ENCODE measurements at regions not wholly inside any gene's neighbourhood (a gene's known extent, or its start where the extent isn't known, plus 50 kb on each side); places are given as distances from the start of the nearest gene placed in this dataset.

GRCh38 chr2:14910654-14911053 lies 278.1 kb downstream of the LRATD1 start:
- DNase-seq (ENCODE audit: low read depth) = no peak

DNA sequence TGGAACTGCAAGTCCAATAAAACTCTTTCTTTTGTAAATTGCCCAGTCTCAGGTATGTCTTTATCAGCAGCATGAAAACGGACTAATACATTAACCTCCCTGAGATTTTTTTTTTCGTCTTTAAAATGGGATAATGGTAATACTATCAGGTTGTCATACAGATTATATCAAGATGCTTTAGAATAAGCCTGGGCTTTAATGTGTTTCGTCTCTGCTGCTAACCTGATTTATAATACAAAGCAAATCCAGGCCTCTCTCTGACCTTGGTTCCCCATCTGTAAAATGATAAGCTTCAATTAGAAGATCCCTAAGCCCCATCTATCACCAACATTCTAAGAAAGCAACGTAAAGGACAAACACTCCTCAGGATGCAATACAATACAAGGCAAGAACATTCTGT lies 283.5 kb downstream of the LRATD1 start:
- DNase-seq (ENCODE audit: low read depth) = no peak

GRCh38 chr2:14923820-14924580 lies 291.5 kb downstream of the LRATD1 start:
- no peak for DNase-seq (ENCODE audit: low read depth)

GRCh38 chr2:14925471-14925870 lies 293.0 kb downstream of the LRATD1 start:
- DNase-seq (ENCODE audit: low read depth) = no peak

DNA sequence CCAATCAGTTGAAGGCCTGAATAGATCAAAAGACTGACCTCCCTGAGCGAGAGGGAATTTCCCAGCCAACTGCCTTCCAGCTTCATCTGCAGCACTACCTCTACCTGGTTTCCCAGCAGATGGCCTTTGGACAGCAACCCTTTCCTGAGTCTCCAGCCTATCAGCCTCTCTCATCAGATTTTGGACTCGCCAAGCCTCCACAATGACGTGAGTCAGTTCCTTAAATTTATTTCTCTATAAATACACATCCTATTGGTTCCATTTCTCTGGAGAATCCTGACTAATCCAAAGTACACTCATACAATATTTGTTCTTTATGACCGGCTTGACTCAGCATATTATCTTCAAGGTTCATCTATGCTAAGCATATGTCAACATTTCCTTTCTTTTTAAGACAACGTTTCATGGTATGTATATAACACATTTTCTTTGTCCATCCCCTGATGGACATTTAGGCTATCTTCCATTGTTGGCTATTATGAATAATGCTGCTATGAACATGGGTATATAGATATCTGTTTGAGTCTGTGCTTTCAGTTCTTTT lies 294.6 kb downstream of the LRATD1 start:
- DNase-seq (ENCODE audit: low read depth) = no peak

DNA sequence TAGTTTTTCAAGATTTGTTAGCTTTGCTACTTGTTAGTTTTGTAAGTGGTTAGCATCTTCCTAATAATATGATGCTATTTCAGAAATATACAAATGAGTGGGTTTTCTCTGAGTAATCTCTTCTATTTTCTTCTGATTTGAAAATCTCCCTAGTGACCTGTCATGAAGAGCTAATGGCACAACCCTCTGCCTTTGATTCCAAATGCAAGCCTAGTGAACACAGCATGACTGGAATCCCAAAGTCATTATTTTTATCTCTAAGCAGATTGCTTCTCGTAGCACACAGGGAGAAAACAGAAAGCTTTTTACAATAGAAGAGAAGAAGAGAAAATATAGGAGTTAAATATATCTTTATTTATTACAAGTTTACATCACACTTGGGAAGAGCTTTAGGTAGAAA lies 295.5 kb downstream of the LRATD1 start:
- DNase-seq (ENCODE audit: low read depth) = no peak

DNA sequence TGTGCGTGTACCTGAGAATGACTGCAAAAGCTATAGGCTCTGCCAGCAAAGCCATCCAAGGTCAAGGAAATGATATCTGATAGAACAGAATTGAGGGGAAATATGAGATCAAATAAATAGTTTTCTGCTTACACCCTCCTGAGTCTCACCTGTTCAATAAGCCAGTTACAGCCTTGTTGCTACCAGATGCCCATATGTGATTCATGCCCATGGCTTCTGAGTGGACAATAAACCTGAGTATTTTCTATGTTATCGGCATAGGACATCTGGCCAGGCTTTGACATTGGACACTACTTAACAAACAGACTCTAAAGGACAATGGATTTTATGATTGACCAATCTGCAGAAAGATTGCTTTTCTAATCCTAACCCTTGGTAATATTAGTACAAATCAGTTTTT lies 297.9 kb downstream of the LRATD1 start:
- no peak for DNase-seq (ENCODE audit: low read depth)

DNA sequence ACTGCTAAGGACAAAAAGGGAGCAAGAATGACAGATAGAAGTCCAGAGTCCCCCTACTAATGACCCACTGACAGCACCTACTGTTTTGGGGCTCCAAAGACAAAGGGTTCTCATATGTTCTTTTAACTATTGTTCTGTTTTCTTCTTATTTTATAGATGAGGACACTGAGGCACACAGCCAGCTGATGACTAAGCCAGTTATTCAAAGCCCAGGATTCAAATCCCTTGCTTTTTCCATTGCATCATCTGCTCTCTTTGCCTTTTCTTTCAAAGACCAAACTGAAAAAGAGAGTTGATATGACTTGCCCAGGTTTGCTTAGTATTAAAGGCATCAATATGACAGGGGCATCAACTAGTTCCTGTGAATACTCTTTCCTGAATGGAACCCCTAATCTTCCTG lies 299.8 kb downstream of the LRATD1 start:
- no peak for DNase-seq (ENCODE audit: low read depth)

DNA sequence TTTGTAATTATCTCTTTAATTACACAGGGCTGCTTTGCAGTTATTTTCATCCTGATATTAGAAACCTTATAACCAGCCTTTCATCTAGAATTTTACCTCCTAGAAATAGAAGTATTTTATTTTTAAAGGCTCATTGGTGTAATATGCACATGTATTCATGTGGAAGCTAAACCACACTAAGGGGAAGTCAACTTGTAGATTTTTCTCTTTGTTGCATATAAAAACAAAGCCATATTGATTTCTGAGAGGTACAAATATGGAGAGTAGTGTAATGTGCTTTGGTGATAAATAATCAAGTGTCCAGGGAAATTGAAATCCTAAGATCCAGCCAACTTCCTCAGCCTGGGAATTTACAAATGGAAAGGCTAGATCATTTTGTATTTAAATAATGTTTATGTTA lies 301.2 kb downstream of the LRATD1 start:
- no peak for DNase-seq (ENCODE audit: low read depth)

GRCh38 chr2:14936426-14936825 lies 303.9 kb downstream of the LRATD1 start:
- no peak for DNase-seq (ENCODE audit: low read depth)

GRCh38 chr2:14937336-14937735 lies 304.8 kb downstream of the LRATD1 start:
- DNase-seq (ENCODE audit: low read depth) = no peak

DNA sequence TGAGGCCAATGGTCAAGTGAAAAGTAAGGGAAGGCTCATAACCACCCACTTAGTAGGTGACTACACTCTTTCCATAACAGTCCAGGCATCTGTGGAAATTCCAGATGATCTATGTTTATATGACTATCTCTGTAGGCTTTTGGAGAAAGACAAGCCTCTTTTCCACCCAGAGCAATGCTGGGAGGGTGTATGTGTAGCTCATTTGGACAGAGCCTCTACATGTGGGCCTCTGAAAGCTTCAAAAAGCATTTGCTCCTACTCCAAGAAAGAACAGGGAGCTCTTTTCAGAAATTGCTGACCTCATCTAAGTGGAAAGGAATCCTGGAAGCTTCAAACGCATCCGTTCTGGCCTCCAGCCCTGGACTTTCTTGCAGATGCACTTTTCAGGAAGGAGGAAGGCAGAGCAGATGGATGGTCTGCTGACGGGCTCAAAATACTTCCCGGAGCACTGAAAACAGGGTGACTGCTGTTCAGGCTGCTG lies 308.7 kb downstream of the LRATD1 start:
- no peak for DNase-seq (ENCODE audit: low read depth)

DNA sequence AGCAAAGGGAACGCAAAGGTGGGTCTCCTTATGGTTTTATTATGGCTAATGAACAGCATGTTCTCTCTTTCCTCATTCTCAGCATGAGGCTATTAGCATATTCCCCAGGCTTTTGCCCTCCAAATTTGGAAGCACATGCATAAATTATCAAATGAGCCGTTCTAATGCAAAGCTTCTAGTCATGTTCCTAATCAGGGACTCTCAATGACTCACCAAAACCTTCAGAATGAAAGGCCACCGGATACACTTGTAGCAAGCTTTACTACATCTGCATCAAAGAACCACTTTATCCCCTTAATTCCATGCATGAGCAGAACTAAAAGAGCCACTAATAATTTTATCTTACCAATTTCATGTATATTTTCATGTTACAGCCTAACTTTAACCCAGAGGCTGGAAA lies 310.5 kb downstream of the LRATD1 start:
- DNase-seq (ENCODE audit: low read depth) = no peak

GRCh38 chr2:14944562-14945346 lies 312.2 kb downstream of the LRATD1 start:
- peak; percentile 1 for DNase-seq (ENCODE audit: low read depth)

GRCh38 chr2:14951569-14952285 lies 319.2 kb downstream of the LRATD1 start:
- no peak for DNase-seq (ENCODE audit: low read depth)

- DNase-seq (ENCODE audit: low read depth) = no peak
Observed at GRCh38 chr2:14952400-14952963, 320.0 kb downstream of the LRATD1 start.

DNA sequence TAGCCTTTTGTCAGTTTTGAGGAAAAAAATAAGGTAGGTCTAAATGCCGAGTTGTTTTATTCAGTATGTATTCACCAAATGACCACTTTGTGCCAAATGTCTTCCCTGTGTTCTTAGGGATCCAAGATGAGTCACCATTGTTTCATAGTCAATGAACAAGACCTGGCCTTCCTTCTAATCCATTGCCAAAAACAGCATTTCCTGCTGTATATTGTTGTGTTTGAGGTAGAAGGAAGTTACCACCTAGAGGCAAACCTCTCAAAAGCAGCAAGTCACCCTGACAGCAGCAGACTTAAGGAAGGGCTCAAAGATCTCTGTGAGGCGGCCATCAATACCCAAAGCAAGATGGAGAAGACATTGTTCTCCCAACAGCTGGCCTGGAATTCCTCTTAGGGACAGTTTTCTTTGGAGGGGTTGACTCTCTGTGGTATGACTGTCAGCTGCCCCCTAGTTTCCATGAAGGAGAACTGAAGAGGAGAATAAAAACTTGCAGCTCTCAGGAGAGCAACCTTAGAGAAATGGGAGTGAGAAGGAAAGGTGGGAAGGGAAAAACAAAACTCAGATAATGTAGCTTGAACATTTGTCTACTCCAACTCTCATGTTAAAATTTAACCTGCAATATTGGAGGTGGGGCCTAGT lies 328.3 kb downstream of the LRATD1 start:
- no peak for DNase-seq (ENCODE audit: low read depth)

DNA sequence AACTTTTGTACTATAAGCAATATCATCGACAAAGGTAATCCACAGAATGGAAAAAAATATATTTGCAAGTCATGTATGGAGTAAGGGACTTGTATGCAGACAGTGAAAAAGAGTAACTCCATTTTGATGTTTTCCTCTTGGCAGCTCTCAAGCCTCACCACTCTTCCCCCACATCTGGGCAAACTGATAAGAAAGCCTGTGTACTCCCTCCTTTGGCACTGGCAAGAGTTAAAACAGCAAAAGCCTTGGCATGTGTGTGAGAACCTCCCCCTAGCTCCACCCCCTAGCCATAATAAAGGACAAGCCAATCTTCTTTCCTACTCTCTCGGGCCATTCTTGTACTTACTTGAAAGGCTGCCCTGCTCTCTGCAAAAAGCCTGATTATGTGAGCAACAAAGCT lies 335.2 kb downstream of the LRATD1 start:
- DNase-seq (ENCODE audit: low read depth) = no peak

GRCh38 chr2:14975381-14975780 lies 342.9 kb downstream of the LRATD1 start:
- no peak for DNase-seq (ENCODE audit: low read depth)

- DNase-seq (ENCODE audit: low read depth) = no peak
Observed at GRCh38 chr2:14977021-14977420, 344.5 kb downstream of the LRATD1 start.

DNA sequence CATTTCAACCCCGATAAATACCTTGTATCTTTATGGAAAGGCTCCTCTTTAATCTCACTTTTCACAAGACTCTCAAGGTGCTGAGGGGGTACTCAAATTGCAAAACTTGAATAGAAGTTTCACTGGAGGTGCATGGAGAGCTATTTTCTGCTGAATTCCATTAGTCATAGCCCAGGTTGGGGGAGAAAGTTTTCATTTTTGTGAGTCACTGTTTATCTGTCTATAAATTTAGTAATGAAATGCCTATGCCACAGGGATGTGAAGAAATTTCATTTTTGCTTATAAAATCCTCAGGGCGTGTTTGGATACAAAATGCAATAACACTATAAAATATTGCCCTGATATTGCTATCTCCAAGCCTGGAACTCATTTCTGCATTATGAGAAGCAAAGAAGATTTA lies 346.3 kb downstream of the LRATD1 start:
- DNase-seq (ENCODE audit: low read depth) = no peak

- no peak for DNase-seq (ENCODE audit: low read depth)
Observed at GRCh38 chr2:14982790-14983189, 350.3 kb downstream of the LRATD1 start.

All from GM04503 (cell line).